ENCODE measurements at regions not wholly inside any gene's neighbourhood (a gene's known extent, or its start where the extent isn't known, plus 50 kb on each side); places are given as distances from the start of the nearest gene placed in this dataset.

DNA sequence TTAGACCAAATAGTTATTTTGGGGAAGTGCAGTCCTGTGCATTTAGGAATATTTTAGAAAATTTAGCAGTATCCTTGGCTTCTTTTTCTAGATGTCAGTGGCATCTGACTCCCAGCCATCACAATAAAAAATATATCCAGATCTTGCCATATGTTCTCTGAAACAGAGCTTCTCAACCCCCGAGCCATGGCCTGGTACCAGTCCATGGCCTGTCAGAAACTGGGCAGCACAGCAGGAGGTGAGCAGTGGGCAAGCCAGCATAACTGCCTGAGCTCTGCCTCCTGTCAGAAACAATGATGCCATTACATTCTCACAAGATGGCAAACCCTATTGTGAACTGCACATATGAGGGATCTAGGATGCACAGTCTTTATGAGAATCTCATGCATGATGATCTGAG, 480.0 kb downstream of the LRRIQ3 start:
- TF ChIP-seq, protein P1, sequence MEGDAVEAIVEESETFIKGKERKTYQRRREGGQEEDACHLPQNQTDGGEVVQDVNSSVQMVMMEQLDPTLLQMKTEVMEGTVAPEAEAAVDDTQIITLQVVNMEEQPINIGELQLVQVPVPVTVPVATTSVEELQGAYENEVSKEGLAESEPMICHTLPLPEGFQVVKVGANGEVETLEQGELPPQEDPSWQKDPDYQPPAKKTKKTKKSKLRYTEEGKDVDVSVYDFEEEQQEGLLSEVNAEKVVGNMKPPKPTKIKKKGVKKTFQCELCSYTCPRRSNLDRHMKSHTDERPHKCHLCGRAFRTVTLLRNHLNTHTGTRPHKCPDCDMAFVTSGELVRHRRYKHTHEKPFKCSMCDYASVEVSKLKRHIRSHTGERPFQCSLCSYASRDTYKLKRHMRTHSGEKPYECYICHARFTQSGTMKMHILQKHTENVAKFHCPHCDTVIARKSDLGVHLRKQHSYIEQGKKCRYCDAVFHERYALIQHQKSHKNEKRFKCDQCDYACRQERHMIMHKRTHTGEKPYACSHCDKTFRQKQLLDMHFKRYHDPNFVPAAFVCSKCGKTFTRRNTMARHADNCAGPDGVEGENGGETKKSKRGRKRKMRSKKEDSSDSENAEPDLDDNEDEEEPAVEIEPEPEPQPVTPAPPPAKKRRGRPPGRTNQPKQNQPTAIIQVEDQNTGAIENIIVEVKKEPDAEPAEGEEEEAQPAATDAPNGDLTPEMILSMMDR (IDR thresholded peaks at IDR 0.05; ENCODE audit: extremely low read depth in 1 of 2, insufficient read depth in 1 of 2, low read depth in 1 of 2, low read length in 2 of 2) = no peak
- TF ChIP-seq POLR2AphosphoS5 (IDR thresholded peaks at IDR 0.05; ENCODE audit: insufficient read depth, low read depth, low read length) (no peak), POLR2A (IDR thresholded peaks at IDR 0.05; ENCODE audit: low read depth, low read length) (no peak)
- TF ChIP-seq, protein P2, sequence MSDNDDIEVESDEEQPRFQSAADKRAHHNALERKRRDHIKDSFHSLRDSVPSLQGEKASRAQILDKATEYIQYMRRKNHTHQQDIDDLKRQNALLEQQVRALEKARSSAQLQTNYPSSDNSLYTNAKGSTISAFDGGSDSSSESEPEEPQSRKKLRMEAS (IDR thresholded peaks at IDR 0.05; ENCODE audit: insufficient read depth, insufficient read length) = no peak

Measured in endothelial cell of umbilical vein (primary cell).